Endothelial cell of umbilical vein (primary cell): ENCODE measurements at regions not wholly inside any gene's neighbourhood (a gene's known extent, or its start where the extent isn't known, plus 50 kb on each side); places are given as distances from the start of the nearest gene placed in this dataset.

Source experiments
- BruUV-seq: library from RNA; stranded (reverse); fragments of 400-500 nt; replicated peaks from 2 replicates; lab custom pipeline; 2021; lab: Mats Ljungman, UMichigan
- CTCF ChIA-PET: fragments of 300-600, 350-600 bp; sonication (Branson Sonifier 250); formaldehyde crosslinking; loops from one replicate; lab custom pipeline; 2021; ENCODE audit warnings: antibody characterized with exemption, inconsistent platforms; lab: Charles Lee
- POLR2A ChIA-PET: fragments of 300-600, 350-600 bp; sonication (Branson Sonifier 250); formaldehyde crosslinking; loops from one replicate; lab custom pipeline; 2021; ENCODE audit warnings: antibody characterized with exemption, inconsistent platforms; lab: Charles Lee
- DNase-seq: peaks from one replicate; pipeline ENCODE4 v3.0.0-alpha.2; 2011; ENCODE audit warnings: low read depth, low spot score
- FAIRE-seq: peaks from 2 replicates; lab custom pipeline; 2011; peaks lifted over from hg19 to GRCh38; lab: Jason Lieb, UNC
- H2AFZ ChIP-seq: 2 replicates; pipeline ENCODE4 v1.6.0; 2012; ENCODE audit warnings: low read depth, low read length, control low read depth, inconsistent platforms
- H3K27ac ChIP-seq: 2 replicates; pipeline ENCODE4 v1.5.1; 2011; ENCODE audit warnings: low read depth, mild to moderate bottlenecking, control low read depth, low read length, moderate library complexity; ENCODE audit not compliant: insufficient read depth
- H3K27me3 ChIP-seq, 2 experiments: 2 replicates each; pipeline versions ENCODE4 v1.6.0 to v1.6.1; 2011; ENCODE audit warnings: low read length in 2 of 2, mixed read lengths in 1 of 2; ENCODE audit not compliant: control insufficient read depth in 2 of 2, insufficient read depth in 2 of 2
- H3K36me3 ChIP-seq, 2 experiments: 2 replicates in 1 of 2; 3 replicates in 1 of 2; pipeline ENCODE4 v1.5.1; 2011; ENCODE audit warnings: low read length in 2 of 2, mild to moderate bottlenecking in 1 of 2, moderate library complexity in 1 of 2; ENCODE audit not compliant: control insufficient read depth in 2 of 2, insufficient read depth in 2 of 2; ENCODE audit errors: extremely low read depth in 1 of 2
- H3K4me1 ChIP-seq: 3 replicates; pipeline ENCODE4 v1.5.1; 2011; ENCODE audit warnings: mild to moderate bottlenecking, low read length; ENCODE audit not compliant: control insufficient read depth, insufficient read depth; ENCODE audit errors: extremely low read depth
- H3K4me2 ChIP-seq: 2 replicates; pipeline ENCODE4 v1.6.1; 2011; ENCODE audit warnings: low read length, control low read depth, mixed read lengths; ENCODE audit not compliant: insufficient read depth
- H3K4me3 ChIP-seq, 3 experiments: fragments of 200-600 bp in 1 of 3; sonication (generic), shearing (Covaris generic) in 1 of 3; replicated peaks in 1 of 3; 2 replicates each; pipeline ENCODE4 v1.5.1; 2011 to 2016; ENCODE audit warnings: control low read depth in 3 of 3, low read length in 3 of 3, mild to moderate bottlenecking in 2 of 3, inconsistent platforms in 1 of 3, low read depth in 1 of 3, moderate library complexity in 1 of 3; ENCODE audit not compliant: insufficient read depth in 1 of 3
- H3K79me2 ChIP-seq: 2 replicates; pipeline ENCODE4 v1.6.0; 2012; ENCODE audit warnings: low read length, inconsistent platforms; ENCODE audit not compliant: control insufficient read depth, insufficient read depth
- H3K9ac ChIP-seq: replicated peaks from 2 replicates; pipeline ENCODE3; 2011; ENCODE audit warnings: low read length, control low read depth; ENCODE audit not compliant: insufficient read depth; ENCODE audit errors: extremely low read depth
- H3K9me1 ChIP-seq: replicated peaks from 3 replicates; pipeline ENCODE4 v1.6.0; 2011; ENCODE audit warnings: mild to moderate bottlenecking, low read length; ENCODE audit not compliant: control insufficient read depth, insufficient read depth; ENCODE audit errors: extremely low read depth
- H3K9me3 ChIP-seq: replicated peaks from 2 replicates; pipeline ENCODE4 v1.5.1; 2012; ENCODE audit warnings: low read length, inconsistent platforms; ENCODE audit not compliant: control insufficient read depth, insufficient read depth
- H4K20me1 ChIP-seq: replicated peaks from 2 replicates; pipeline ENCODE3; 2011; ENCODE audit warnings: mild to moderate bottlenecking, low read length; ENCODE audit not compliant: control insufficient read depth, insufficient read depth; ENCODE audit errors: extremely low read depth
- CTCF ChIP-seq, 2 donors: IDR thresholded peaks; 1 replicate in 1 of 2; 2 replicates in 1 of 2; pipeline ENCODE4 v1.5.1; 2011; ENCODE audit warnings: low read length in 2 of 2, mild to moderate bottlenecking in 2 of 2, moderate library complexity in 2 of 2, control low read depth in 1 of 2, inconsistent platforms in 1 of 2, low read depth in 1 of 2; ENCODE audit not compliant: insufficient read depth in 1 of 2; ENCODE audit errors: extremely low read depth in 1 of 2
- FOS ChIP-seq: IDR thresholded peaks from 2 replicates; pipeline ENCODE4 v1.6.1; 2011; ENCODE audit warnings: mild to moderate bottlenecking, low read length, moderate library complexity, borderline replicate concordance; ENCODE audit not compliant: insufficient read depth
- GATA2 ChIP-seq: IDR thresholded peaks from 2 replicates; pipeline ENCODE4 v1.7.0; 2011; ENCODE audit warnings: low read depth, mild to moderate bottlenecking, moderate library complexity, mixed read lengths, low read length; ENCODE audit not compliant: insufficient read length, insufficient read depth
- MAX ChIP-seq: IDR thresholded peaks from 2 replicates; pipeline ENCODE4 v1.6.1; 2011; ENCODE audit not compliant: insufficient read depth, insufficient read length
- MYC ChIP-seq: IDR thresholded peaks from one replicate; pipeline ENCODE4 v1.6.1; 2011; ENCODE audit warnings: mild to moderate bottlenecking, low read depth, low read length
- dilution Hi-C: fragments of 300-500 bp; cut with MboI; formaldehyde crosslinking; loops from one replicate; pipeline ENCODE4 v1.15.0; 2019; ENCODE audit warnings: low sequenced_read_pairs; ENCODE audit not compliant: extremely low pct_ligation_motif_present
- intact Hi-C: fragments of 100-400 bp; cut with micrococcal nuclease; formaldehyde crosslinking; loops from one replicate; pipeline ENCODE4 v1.10.0; 2022

GRCh38 chr4:12724510-12724909 lies 759.6 kb downstream of the RAB28 start:
- Histone ChIP-seq H2AFZ (no peak overlapping the region), H3K9me3 (no peaks in the 10 kb centered on the region), H3K4me1 (no peaks in the 10 kb centered on the region), H3K36me3 (no peaks in the 10 kb centered on the region), H3K9me1 (no peaks in the 10 kb centered on the region), H3K4me3 (no peak overlapping the region), H4K20me1 (peaks cover under 1% of the 10 kb centered on the region), H3K4me2 (no peak overlapping the region), H3K9ac (no peak overlapping the region), H3K27ac (no peak overlapping the region), H3K27me3 (no peaks in the 10 kb centered on the region), H3K79me2 (no peaks in the 10 kb centered on the region)
- ChIA-PET CTCF (no interaction called here), POLR2A (no interaction called here)
- FAIRE-seq, result no peak
- TF ChIP-seq MAX (no peak), CTCF (IDR thresholded peaks at IDR 0.05; ENCODE audit: extremely low read depth in 1 of 2, insufficient read depth in 1 of 2, low read depth in 1 of 2, low read length in 2 of 2) (peak; percentile 11 to 24)
- peak; percentile 15 for DNase-seq
- intact Hi-C loops, result no loop called here
- BruUV-seq, result no TSS peak
- dilution Hi-C loops, result no loop called here

DNA sequence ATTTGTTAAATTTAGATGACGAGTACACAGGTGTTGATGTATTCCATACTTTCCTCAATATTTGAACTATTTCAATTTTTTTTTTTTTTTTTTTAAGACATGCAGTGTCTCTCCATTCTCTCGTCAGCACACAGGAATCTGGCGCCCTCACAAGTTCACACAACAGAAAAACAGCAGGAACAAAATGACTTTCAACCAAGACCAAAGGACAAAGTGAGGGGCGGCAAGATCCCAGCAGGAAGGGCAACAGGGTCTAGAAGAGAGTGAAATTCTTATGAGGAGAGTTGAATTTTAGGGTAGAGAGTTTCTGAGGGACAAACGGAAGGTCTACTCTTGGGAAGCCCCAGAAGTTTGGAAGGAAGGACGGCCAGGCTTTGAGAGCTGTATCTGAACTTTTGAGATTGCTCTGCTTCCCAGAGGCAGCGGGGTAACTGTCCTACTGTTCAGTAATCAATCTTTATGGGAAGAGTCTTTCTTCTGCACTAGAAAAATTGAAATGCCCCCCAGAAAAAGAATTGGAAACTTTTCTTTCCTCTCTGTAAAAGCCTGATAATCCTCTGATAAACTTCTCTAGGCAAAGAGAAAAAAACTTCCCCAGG lies 760.2 kb downstream of the RAB28 start:
- CTCF ChIA-PET, result no interaction called here
- DNase-seq, result no peak
- FAIRE-seq, result no peak
- Histone ChIP-seq H3K9me1 (no peaks in the 10 kb centered on the region), H3K9ac (no peak overlapping the region), H3K9me3 (no peaks in the 10 kb centered on the region), H3K27me3 (no peaks in the 10 kb centered on the region), H3K4me2 (no peak overlapping the region), H2AFZ (no peak overlapping the region), H3K36me3 (no peaks in the 10 kb centered on the region), H3K4me1 (no peaks in the 10 kb centered on the region), H4K20me1 (no peaks in the 10 kb centered on the region), H3K79me2 (no peaks in the 10 kb centered on the region), H3K27ac (no peak overlapping the region), H3K4me3 (no peak overlapping the region)
- intact Hi-C loops, result no loop called here
- dilution Hi-C loops, result no loop called here
- POLR2A ChIA-PET, result no interaction called here
- TF ChIP-seq MYC, result no peak
- no peak for TF ChIP-seq CTCF (IDR thresholded peaks at IDR 0.05; ENCODE audit: extremely low read depth in 1 of 2, insufficient read depth in 1 of 2, low read depth in 1 of 2, low read length in 2 of 2)
- TF ChIP-seq MAX, result no peak
- no peak for TF ChIP-seq GATA2
- no peak for TF ChIP-seq FOS
- no TSS peak for BruUV-seq
